Endodermal cell (in vitro differentiated cells): ENCODE measurements at regions not wholly inside any gene's neighbourhood (a gene's known extent, or its start where the extent isn't known, plus 50 kb on each side); places are given as distances from the start of the nearest gene placed in this dataset.

ENCODE experiments used
- DNase-seq: peaks from one replicate; pipeline ENCODE4 v3.0.0-alpha.2; 2017
- H3K27ac ChIP-seq: 2 replicates; pipeline ENCODE4 v1.5.1; 2013; ENCODE audit warnings: mild to moderate bottlenecking, low read depth, low read length, moderate library complexity
- H3K27me3 ChIP-seq: 2 replicates; pipeline ENCODE4 v1.6.1; 2013; ENCODE audit warnings: mild to moderate bottlenecking, low read length, moderate library complexity; ENCODE audit not compliant: insufficient read depth, control insufficient read depth, poor library complexity, severe bottlenecking
- H3K36me3 ChIP-seq: 2 replicates; pipeline ENCODE4 v1.7.0; 2013; ENCODE audit warnings: mild to moderate bottlenecking, low read length, moderate library complexity; ENCODE audit not compliant: control insufficient read depth, insufficient read depth
- H3K4me1 ChIP-seq: one replicate; pipeline ENCODE4 v1.7.0; 2013; ENCODE audit warnings: low read length; ENCODE audit not compliant: control insufficient read depth, insufficient read depth
- H3K4me3 ChIP-seq: 2 replicates; pipeline ENCODE4 v1.5.1; 2013; ENCODE audit warnings: mild to moderate bottlenecking, low read length, moderate library complexity
- H3K9ac ChIP-seq: 2 replicates; pipeline ENCODE4 v1.6.1; 2013; ENCODE audit warnings: mild to moderate bottlenecking, low read length, moderate library complexity; ENCODE audit not compliant: poor library complexity, severe bottlenecking; ENCODE audit errors: extremely low read depth
- H3K9me3 ChIP-seq: 2 replicates; pipeline ENCODE4 v1.6.1; 2013; ENCODE audit warnings: mild to moderate bottlenecking, low read length, moderate library complexity; ENCODE audit not compliant: control insufficient read depth
- H3K27ac Mint-ChIP-seq: 2 replicates; pipeline ENCODE4 v1.8.0; 2020; ENCODE audit warnings: mixed read lengths
- H3K27me3 Mint-ChIP-seq: 2 replicates; pipeline ENCODE4 v1.8.0; 2021; ENCODE audit warnings: mild to moderate bottlenecking, mixed read lengths; ENCODE audit not compliant: insufficient read depth
- H3K36me3 Mint-ChIP-seq: 2 replicates; pipeline ENCODE4 v1.8.0; 2020; ENCODE audit warnings: low read depth, mixed read lengths
- H3K4me1 Mint-ChIP-seq: 2 replicates; pipeline ENCODE4 v1.8.0; 2020; ENCODE audit warnings: mixed read lengths
- H3K4me3 Mint-ChIP-seq: 2 replicates; pipeline ENCODE4 v1.8.0; 2020; ENCODE audit warnings: mild to moderate bottlenecking, moderate library complexity, mixed read lengths
- H3K9me3 Mint-ChIP-seq: 2 replicates; pipeline ENCODE4 v1.8.0; 2020; ENCODE audit warnings: mild to moderate bottlenecking, mixed read lengths
- CTCF ChIP-seq: fragments of 200-600 bp; sonication (generic); conservative IDR thresholded peaks from 2 replicates; pipeline ENCODE4 v1.5.0; 2021; ENCODE audit warnings: antibody characterized with exemption, mild to moderate bottlenecking
- WGBS, 2 experiments: methylation state at CpG; one replicate each; pipeline versions ENCODE4 v1.1.5 to v1.1.7; 2013; ENCODE audit warnings: missing lambda C conversion rate in 2 of 2, mixed read lengths in 1 of 2; ENCODE audit not compliant: insufficient coverage in 1 of 2, insufficient read length in 1 of 2; 5-methylcytosine and 5-hydroxymethylcytosine counted together

GRCh38 chr12:20282401-20282800 lies 85.9 kb upstream of the PDE3A start:
- Histone ChIP-seq H3K36me3 (no peaks in the 10 kb centered on the region), H3K4me1 (no peaks in the 10 kb centered on the region), H3K27ac (no peak overlapping the region), H3K4me3 (no peak overlapping the region), H3K9me3 (no peaks in the 10 kb centered on the region), H3K9ac (no peak overlapping the region), H3K27me3 (no peaks in the 10 kb centered on the region)
- Mint-ChIP-seq H3K4me3 (no peak overlapping the region), H3K9me3 (peaks cover 4% of the 10 kb centered on the region), H3K27me3 (no peaks in the 10 kb centered on the region), H3K36me3 (no peaks in the 10 kb centered on the region), H3K4me1 (peaks cover 2% of the 10 kb centered on the region), H3K27ac (peak overlapping the region; percentile 9)
- DNase-seq, result no peak
- TF ChIP-seq CTCF, result no peak

- no peak overlapping the region for H3K4me3 Mint-ChIP-seq
- 91% methylated on average over 1 of the region's 1 CpG; no CpG with 5 or more reads in 1 of the 2 experiments for WGBS, 2 experiments
- H3K27me3 Mint-ChIP-seq, result no peaks in the 10 kb centered on the region
These were observed 84.9 kb upstream of the PDE3A start for GRCh38 chr12:20283482-20283881.

GRCh38 chr12:20289520-20289919 lies 78.8 kb upstream of the PDE3A start:
- Histone ChIP-seq H3K36me3 (no peaks in the 10 kb centered on the region), H3K9me3 (no peaks in the 10 kb centered on the region), H3K27me3 (no peaks in the 10 kb centered on the region), H3K9ac (no peak overlapping the region), H3K27ac (no peak overlapping the region), H3K4me1 (no peaks in the 10 kb centered on the region), H3K4me3 (no peak overlapping the region)
- Mint-ChIP-seq H3K27me3 (no peaks in the 10 kb centered on the region), H3K4me1 (no peaks in the 10 kb centered on the region), H3K27ac (no peak overlapping the region), H3K36me3 (no peaks in the 10 kb centered on the region), H3K4me3 (no peak overlapping the region), H3K9me3 (peaks cover 16% of the 10 kb centered on the region)
- WGBS, 2 experiments, result 100% methylated on average over 1 of the region's 1 CpG; no CpG with 5 or more reads in 1 of the 2 experiments
- TF ChIP-seq CTCF, result no peak
- DNase-seq, result no peak

More at GRCh38 chr12:20283482-20283881, 84.9 kb upstream of the PDE3A start:
- no peaks in the 10 kb centered on the region for H3K4me1 ChIP-seq
- peaks cover 4% of the 10 kb centered on the region for H3K9me3 Mint-ChIP-seq
- H3K36me3 ChIP-seq, result no peaks in the 10 kb centered on the region
- no peak for DNase-seq
- no peak overlapping the region for H3K9ac ChIP-seq
- TF ChIP-seq CTCF, result no peak
- peaks cover 2% of the 10 kb centered on the region for H3K4me1 Mint-ChIP-seq
- no peaks in the 10 kb centered on the region for H3K27me3 ChIP-seq
- no peaks in the 10 kb centered on the region for H3K9me3 ChIP-seq
- H3K27ac ChIP-seq, result no peak overlapping the region
- peak overlapping the region; percentile 40 for H3K27ac Mint-ChIP-seq
- H3K36me3 Mint-ChIP-seq, result no peaks in the 10 kb centered on the region
- no peak overlapping the region for H3K4me3 ChIP-seq
